NCI-H748 (cell line): ENCODE measurements at regions not wholly inside any gene's neighbourhood (a gene's known extent, or its start where the extent isn't known, plus 50 kb on each side); places are given as distances from the start of the nearest gene placed in this dataset.
"Not testable (repeated sequence)": the region's sequence is repeated elsewhere in the genome, so short reads cannot be mapped to it uniquely, and the experiment has no call there.

Experiments
- DNase-seq: peaks from one replicate; lab custom pipeline; 2025; ENCODE audit not compliant: unreplicated experiment; lab: John Stamatoyannopoulos, UW

DNA sequence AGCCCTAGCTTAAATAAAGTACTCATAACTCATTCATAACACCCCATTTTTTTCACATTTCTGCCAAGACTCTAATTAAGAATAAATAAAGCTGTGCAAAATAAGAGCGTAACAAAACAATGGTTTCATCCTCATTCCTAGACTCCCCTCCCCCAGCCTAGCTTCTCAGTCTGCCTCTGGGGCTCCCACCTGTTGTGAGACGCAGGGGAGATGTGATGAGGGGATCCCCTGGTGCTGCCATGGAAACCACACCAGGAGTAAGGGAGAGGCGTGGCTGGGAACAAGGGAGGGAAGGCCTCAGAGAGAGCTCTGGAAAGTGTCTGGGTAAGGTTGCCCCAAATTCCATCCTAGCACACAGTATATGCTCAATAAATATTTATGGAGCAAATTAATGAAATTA, 93.3 kb upstream of the USP29 start:
- DNase-seq, result no peak

DNA sequence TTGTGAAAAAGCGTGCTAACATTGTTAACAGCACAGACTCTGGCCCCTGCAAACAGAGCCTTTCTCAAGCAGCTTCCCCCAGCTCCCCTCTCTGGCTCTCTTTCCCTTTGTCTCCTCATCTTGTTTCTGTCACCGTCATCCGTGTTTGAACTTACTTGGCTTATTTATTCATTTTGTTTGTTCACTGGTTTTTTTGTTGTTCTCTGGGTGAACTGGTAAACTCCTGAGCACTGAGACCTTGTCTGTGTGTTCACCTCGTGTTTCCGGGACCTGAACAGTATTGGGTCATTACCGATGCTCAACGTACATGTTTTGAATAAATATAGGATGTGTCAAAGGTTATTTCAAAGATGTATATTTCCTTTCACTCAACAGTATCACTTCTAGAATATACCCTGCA, 92.4 kb upstream of the USP29 start:
- DNase-seq, result no peak

DNA sequence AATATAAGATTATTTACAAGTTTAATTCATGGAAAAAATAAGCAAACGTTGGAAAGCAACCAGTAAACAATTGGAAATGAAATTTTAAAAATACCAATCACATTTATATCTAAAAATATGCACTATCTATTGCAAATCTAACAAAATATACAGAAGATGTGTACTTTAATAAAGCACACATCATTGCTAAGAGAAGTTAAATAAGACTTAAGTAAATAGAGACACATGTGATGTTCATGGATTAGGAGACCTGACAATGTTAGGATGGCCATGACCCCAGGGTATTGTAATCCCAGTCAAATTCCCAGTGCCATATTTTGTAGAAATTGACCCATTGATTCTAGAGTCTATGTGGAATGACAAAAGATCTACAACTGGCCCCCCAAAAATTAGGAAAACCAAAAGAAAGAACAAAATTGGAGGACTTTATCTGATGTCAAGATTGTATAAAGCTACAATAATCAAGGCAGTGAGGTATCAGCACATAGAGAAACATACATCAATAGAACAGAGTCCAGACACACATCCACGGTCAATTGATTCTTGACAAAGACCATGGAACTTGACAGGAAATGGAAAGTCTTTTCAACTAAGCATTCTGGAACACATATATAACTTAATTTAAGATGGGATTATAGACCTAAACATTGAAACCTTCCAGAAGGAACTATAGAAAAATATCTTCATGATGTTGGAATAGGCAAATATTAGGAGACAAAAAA, 90.8 kb upstream of the USP29 start:
- no peak for DNase-seq

DNA sequence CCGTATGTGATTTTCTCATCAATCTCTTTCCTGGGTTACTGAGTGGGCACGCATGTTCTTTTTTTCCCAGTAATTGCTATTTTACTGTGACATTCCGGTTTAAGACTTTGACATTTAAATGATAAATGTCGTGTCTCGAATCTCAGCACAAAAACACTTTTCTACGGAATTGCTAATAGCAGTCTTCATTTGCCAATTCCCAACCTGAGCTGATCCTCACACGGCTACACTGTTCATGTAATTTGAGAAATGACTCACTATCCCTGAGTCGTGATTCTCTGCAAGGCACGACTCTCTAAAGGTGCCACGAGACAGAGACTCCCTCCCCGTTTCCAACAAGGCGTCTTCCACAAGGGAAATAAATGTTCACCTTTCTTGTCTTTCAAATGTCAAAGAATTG, 88.7 kb upstream of the USP29 start:
- no peak for DNase-seq

DNA sequence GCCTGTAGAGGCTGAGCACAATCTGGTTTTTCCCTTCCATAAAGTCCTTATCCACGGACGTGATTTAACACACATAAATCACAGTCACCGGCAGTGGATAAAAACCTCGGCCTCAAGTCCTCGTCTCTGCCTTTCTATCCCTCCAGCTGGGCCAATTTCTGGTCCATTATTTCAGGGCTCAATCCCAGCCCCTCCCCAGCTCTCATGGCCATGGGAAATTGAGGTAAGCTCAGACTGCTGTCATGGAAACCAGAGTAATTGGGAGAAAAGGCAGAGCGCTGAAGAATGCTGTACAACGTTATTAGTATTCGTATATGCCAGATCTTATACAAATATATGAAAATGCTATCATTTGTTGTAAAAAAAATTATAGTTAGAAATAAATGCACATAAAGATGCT, 86.2 kb upstream of the USP29 start:
- no peak for DNase-seq

DNA sequence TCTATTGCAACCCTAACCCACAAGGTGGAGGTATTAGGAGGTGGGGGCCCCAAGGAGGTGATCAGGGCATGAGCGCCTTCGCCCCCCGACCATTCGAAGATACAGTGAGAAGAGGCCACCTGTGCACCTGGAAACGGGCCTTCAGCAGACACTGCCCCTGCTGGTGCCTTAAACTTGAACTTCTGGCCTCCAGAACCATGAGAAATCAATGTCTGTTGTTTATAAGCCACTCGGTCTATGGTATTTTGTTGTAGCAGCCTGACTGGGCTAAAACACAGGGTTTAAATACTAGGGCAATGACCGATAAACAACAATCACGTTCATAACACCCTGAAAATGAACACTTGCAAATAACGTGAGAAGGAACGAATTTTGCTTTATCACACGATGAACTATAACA, 85.2 kb upstream of the USP29 start:
- DNase-seq, result no peak

DNA sequence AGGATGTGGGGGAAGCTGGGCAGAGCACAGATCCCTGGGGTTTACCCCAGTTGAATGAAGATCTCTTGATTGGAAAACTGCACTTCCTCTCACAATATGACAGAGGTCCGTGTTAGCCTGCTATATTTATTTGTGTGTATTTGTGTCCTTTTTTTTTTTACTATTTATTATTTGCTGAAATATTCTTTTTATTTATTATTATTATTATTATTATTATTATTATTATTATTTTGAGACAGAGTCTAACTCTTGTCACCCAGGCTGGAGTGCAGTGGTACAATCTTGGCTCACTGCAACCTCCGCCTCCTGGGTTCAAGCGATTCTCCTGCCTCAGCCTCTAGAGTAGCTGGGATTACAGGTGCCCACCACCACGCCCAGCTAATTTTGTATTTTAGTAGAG, 84.0 kb upstream of the USP29 start:
- DNase-seq, result not testable (repeated sequence)

DNA sequence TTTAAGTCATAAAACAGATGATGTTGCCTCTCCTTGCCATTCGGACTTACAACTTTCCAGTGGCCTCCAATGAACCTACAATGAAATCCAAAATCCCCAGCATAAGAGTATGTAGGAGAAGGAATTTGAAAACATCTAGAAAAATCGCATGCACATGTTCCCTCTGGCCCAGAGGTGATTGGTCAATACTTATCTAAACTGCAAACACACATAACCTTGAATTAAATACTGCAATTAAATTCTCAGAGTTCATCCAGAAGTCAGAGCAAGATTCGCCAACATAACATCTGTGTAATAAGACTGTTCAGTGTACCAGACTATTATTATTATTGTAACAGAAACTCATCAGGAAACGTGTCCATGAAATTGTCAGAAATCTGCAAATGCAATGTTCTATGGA, 82.2 kb upstream of the USP29 start:
- DNase-seq, result no peak

DNA sequence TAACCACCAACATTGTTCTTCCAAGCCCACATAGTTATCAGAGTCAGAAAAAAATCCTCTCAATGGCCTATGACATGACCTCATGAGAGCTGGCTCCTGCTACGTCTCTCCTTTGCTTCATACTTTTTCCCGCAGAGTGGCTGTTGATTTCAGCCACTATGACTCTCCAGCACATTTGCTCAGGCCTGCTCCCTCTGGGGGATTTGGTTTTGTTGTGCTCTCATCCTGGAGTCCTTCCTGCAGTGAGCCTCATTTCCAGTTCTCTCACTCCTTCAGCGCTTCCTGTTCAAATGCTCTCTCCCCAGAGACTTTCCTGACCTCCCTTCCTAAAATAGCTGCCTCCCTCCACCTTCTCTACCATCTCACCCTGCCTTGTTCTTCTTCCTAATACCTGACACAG, 72.0 kb upstream of the USP29 start:
- DNase-seq, result no peak

DNA sequence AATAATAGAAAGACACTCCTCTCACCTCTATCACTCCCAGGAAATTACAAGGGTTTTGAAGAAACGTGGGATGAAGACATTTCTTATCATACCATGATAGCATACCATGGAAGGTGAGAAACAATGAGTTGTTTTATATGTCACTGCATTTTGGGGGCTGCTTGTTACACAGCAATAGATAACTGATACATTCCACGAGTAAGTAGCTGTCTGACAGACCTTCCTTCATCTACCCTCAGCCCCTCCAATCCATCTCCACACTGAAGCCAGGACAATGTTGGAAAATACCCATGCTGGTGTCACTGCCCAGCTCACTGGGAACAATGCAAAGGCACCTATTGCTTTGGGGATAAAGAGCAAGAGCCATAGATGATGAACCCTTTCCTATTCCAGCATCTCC, 68.9 kb upstream of the USP29 start:
- no peak for DNase-seq

DNA sequence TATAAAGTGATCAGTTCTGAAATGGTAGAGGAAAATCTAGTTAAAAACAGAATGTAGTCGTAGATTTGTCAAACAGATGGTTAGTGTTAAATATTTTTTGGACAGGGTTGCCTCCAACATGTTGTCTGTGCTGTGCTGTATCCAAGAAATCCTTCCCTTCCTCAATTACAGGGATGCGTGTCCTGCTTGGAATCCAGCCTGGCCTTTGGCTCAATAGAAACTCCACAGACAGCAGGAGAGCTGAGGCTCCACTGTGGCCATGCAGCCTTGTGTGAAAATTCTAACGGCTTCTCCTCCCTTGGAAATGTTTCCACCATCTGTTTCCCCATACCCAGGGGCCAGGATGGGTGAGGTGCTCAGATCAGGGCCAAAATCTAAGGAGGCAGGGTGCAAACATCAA, 67.7 kb upstream of the USP29 start:
- no peak for DNase-seq

DNA sequence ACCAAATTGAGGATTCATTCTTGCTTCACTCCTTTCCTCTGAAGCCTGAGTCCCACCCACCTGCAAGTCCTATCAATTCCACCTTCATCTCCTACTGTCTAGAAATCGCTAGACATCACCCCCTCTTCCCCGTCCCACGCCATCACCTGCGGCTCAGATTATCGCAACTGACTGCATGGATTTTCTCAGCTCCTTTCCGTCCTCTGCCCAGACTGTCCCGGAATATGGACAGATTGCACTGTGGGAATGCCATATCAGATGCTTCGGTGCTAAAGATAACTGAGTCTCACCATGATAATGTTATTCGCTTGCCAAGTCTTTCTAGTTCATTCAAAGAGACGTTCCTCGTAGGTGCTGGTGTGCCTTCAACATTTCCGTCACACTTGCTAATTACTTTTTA, 66.4 kb upstream of the USP29 start:
- DNase-seq, result no peak

DNA sequence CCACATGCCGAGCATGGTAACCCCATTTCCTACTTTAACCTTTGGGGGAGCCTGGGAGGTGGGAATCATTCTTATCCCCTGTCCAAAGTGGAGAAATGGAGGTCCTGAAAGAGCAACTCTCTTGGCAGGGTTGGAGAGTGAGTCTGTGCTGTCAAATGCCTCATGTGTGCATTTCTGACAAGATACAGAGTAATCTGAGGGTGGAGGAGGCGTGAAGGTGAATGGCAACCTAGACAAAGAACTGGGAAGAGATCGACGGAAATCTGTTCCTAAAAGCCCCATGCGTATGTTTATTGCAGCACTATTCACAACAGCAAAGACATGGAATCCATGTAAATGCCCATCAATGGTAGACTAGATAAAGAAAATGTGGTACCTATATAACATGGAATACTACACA, 63.8 kb upstream of the USP29 start:
- no peak for DNase-seq

DNA sequence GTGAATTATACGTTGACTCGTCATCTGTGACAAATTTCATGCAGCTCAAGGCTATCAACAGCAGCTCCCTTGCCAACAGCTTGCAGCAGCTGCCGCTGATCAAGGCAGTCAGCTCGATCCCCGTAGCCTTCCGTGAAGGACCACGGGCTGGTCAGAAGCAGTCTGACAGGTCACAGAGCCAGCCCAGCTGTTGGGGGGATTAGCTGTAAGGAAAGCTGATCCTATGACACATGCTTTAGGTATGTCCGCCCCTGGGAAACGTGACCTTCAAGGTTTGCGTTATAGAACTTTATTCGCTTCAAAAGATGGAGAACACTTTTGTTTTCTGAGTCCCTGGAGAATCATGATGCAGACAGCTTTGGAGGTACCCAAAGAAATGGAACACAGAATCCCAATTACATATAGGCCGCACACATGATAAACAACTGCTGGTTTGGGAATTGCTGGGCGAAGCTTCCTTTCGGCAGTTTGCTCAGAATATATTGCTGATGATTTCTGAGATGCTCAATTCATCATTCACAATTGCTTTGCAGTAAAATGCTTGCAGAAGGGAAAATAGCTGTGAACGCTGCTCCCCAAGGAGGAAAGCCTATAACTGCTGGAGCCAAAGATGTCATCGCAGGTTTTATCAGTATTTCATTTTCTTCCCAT, 62.6 kb upstream of the USP29 start:
- no peak for DNase-seq

DNA sequence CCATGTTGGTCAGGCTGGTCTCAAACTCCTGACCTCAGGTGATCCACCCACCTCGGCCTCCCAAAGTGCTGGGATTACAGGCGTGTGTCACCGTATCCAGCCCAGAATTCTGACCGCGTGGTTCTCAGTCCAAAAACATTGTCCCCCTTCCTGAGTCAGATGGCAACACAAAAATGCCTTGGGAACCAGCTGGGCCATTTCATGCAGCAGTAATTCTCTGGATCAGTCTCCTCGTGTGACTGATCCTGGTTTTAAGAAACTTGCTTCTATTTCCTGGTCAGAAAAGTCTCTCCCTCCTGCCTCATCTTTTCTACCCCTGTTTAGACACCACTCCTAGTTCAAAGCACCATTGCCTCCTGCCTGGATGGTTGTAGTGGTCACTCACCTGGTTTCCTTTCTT, 60.9 kb upstream of the USP29 start:
- DNase-seq, result no peak

DNA sequence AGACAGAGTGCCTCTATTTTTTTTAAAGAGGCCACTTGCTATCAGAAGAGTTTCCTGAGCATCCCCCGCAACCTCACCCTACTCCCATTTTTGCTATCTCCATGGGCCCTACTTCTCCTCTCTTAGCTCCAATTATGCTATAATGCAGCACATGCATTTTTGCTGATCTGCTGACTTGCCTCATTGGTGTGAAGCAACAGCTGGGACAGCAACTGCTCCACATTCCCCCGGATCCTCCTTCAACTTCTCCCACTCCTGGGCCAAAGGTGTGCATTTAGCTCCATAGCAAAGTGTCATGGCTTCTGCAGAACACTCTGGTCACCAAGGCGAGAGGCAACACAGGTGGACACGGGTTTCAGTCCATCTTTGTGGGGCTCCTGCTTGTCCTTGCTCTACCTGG, 56.7 kb upstream of the USP29 start:
- DNase-seq, result no peak

DNA sequence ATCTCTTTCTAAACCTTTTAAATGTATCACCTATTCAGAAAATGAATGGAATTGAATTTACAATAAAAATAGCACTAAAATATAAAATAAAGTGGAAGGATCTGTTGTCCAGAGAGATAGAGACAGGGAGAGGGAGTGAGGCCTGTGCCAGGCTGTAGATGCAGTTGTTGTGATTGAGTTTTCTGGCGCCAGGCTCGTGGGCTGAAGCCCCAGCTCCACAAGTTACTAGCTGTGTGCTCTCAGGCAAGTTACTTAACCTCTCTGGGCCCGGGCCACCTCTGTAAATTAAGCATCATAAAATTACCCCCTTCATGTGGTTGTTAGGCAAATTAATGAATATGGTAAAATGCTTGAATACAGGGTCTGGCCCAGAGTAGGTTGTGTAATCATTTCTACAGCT, 52.3 kb upstream of the USP29 start:
- no peak for DNase-seq

DNA sequence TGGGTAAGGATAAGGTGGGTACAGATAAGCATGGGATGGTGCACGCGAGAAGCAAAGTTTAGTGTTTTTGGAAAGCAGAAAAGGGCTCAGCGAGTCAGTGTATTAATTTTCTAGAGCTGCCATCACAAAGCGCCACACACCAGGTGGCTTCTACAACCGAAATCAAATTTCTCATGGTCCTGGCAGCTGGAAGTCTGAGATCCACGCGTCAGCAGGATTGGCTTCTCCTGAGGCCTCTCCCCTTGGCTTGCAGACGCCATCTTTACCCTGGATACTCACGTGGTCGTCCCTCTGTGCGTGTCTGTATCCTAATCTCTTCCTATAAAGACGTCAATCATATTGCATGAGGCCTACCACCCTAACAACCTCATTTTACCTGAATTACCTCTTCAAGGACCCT, 51.5 kb upstream of the USP29 start:
- no peak for DNase-seq

DNA sequence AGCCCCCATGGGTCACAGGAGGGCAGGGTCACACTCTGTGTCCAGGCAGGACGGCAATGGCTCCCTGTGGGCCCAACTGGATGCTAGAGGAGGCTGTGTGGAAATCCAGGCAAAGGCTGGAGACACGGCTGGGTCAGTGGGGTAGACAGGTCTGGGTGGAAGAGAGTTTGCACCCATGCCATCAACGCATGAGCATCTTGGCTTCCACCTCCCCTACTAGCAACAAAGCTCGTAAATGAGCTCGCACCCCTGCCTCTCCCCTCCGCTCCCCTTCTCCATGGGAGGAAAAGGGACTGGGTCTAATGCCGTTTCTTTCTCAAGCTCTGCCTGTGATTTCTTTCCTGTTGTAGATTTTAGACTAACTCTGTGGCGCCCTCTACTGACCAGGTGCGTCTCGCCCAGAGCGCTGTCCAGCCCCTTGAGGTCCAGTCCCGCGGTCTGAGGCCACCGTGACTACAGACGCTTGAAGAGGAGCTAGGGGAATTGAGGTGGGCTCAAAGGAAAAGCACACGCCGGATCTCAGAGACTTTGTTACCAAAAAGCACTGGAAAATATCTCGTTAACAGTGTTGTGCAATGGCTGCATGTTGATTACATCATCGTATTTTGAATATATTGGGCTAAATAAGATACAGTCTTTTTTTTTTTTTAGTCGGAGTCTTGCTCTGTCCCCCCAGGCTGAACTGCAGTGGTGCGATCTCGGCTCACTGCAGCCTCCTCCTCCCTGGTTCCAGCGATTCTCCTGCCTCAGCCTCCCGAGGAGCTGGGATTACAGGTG, 50.7 kb upstream of the USP29 start:
- peak; percentile 70 for DNase-seq
